ENCODE measurements at regions not wholly inside any gene's neighbourhood (a gene's known extent, or its start where the extent isn't known, plus 50 kb on each side); places are given as distances from the start of the nearest gene placed in this dataset.

- TF ChIP-seq CTCF (conservative IDR thresholded peaks at IDR 0.05), result no peak
- Mint-ChIP-seq H3K36me3 (no peaks in the 10 kb centered on the region), H3K27ac (peak overlapping the region; percentile 2), H3K4me3 (peak overlapping the region; percentile 58), H3K4me1 (ENCODE audit: unreplicated experiment) (peaks cover 55% of the 10 kb centered on the region), H3K27me3 (peaks cover 42% of the 10 kb centered on the region), H3K9me3 (no peaks in the 10 kb centered on the region)
- no peak for DNase-seq (ENCODE audit: extremely low spot score, unreplicated experiment)
These were observed 55.5 kb upstream of the CCDC167 start for GRCh38 chr6:37555040-37555781.

GRCh38 chr6:37554480-37554819 lies 54.8 kb upstream of the CCDC167 start:
- no peaks in the 10 kb centered on the region for H3K9me3 Mint-ChIP-seq
- DNase-seq (ENCODE audit: extremely low spot score, unreplicated experiment), result no peak
- H3K4me3 Mint-ChIP-seq, result peak overlapping the region; percentile 27
- no peak overlapping the region for H3K27ac Mint-ChIP-seq
- TF ChIP-seq CTCF (conservative IDR thresholded peaks at IDR 0.05), result no peak
- peaks cover 53% of the 10 kb centered on the region for H3K4me1 Mint-ChIP-seq (ENCODE audit: unreplicated experiment)
- H3K36me3 Mint-ChIP-seq, result no peaks in the 10 kb centered on the region
- H3K27me3 Mint-ChIP-seq, result peaks cover 34% of the 10 kb centered on the region

GRCh38 chr6:37552267-37552666 lies 52.6 kb upstream of the CCDC167 start:
- no peak for DNase-seq (ENCODE audit: extremely low spot score, unreplicated experiment)
- Mint-ChIP-seq H3K4me3 (no peak overlapping the region), H3K4me1 (ENCODE audit: unreplicated experiment) (peaks cover 42% of the 10 kb centered on the region), H3K27me3 (peaks cover 17% of the 10 kb centered on the region), H3K36me3 (no peaks in the 10 kb centered on the region), H3K27ac (no peak overlapping the region), H3K9me3 (no peaks in the 10 kb centered on the region)
- no peak for TF ChIP-seq CTCF (conservative IDR thresholded peaks at IDR 0.05)

- Mint-ChIP-seq H3K27me3 (peaks cover 17% of the 10 kb centered on the region), H3K4me1 (ENCODE audit: unreplicated experiment) (peaks cover 41% of the 10 kb centered on the region), H3K4me3 (no peak overlapping the region), H3K27ac (no peak overlapping the region), H3K36me3 (no peaks in the 10 kb centered on the region), H3K9me3 (no peaks in the 10 kb centered on the region)
- no peak for TF ChIP-seq CTCF (conservative IDR thresholded peaks at IDR 0.05)
- no peak for DNase-seq (ENCODE audit: extremely low spot score, unreplicated experiment)
These were observed 52.2 kb upstream of the CCDC167 start for GRCh38 chr6:37551867-37552266.

- DNase-seq (ENCODE audit: extremely low spot score, unreplicated experiment), result no peak
- H3K36me3 Mint-ChIP-seq, result no peaks in the 10 kb centered on the region
- no peak overlapping the region for H3K4me3 Mint-ChIP-seq
- H3K27ac Mint-ChIP-seq, result no peak overlapping the region
- H3K9me3 Mint-ChIP-seq, result no peaks in the 10 kb centered on the region
- H3K4me1 Mint-ChIP-seq (ENCODE audit: unreplicated experiment), result peaks cover 41% of the 10 kb centered on the region
- peaks cover 17% of the 10 kb centered on the region for H3K27me3 Mint-ChIP-seq
- TF ChIP-seq CTCF (conservative IDR thresholded peaks at IDR 0.05), result no peak
These were observed 51.8 kb upstream of the CCDC167 start for GRCh38 chr6:37551446-37551845.
